Epithelial cell of esophagus (primary cell): ENCODE measurements at regions not wholly inside any gene's neighbourhood (a gene's known extent, or its start where the extent isn't known, plus 50 kb on each side); places are given as distances from the start of the nearest gene placed in this dataset.

ENCODE experiments used
- DNase-seq: peaks from one replicate; pipeline ENCODE4 v3.0.0; 2010; ENCODE audit warnings: low read depth
- H3K4me3 ChIP-seq: 2 replicates; pipeline ENCODE4 v1.5.1; 2011; ENCODE audit warnings: mild to moderate bottlenecking, low read length, control low read depth
- CTCF ChIP-seq: IDR thresholded peaks from 2 replicates; pipeline ENCODE4 v1.5.1; 2011; ENCODE audit warnings: low read depth, mild to moderate bottlenecking, low read length, control low read depth, inconsistent platforms; ENCODE audit not compliant: insufficient read depth; ENCODE audit errors: missing control alignments

GRCh38 chr20:24102290-24102689 lies 113.7 kb upstream of the GGTLC1 start:
- peak; percentile 35 for TF ChIP-seq CTCF
- peak; percentile 22 for DNase-seq
- H3K4me3 ChIP-seq = no peak overlapping the region

GRCh38 chr20:24100370-24101011 lies 111.9 kb upstream of the GGTLC1 start:
- TF ChIP-seq CTCF = peak; percentile 82
- DNase-seq = peak; percentile 78
- no peak overlapping the region for H3K4me3 ChIP-seq

- peak; percentile 85 for DNase-seq
- TF ChIP-seq CTCF = no peak
- no peak overlapping the region for H3K4me3 ChIP-seq
Measured at GRCh38 chr20:24098886-24099285, 110.3 kb upstream of the GGTLC1 start.

DNA sequence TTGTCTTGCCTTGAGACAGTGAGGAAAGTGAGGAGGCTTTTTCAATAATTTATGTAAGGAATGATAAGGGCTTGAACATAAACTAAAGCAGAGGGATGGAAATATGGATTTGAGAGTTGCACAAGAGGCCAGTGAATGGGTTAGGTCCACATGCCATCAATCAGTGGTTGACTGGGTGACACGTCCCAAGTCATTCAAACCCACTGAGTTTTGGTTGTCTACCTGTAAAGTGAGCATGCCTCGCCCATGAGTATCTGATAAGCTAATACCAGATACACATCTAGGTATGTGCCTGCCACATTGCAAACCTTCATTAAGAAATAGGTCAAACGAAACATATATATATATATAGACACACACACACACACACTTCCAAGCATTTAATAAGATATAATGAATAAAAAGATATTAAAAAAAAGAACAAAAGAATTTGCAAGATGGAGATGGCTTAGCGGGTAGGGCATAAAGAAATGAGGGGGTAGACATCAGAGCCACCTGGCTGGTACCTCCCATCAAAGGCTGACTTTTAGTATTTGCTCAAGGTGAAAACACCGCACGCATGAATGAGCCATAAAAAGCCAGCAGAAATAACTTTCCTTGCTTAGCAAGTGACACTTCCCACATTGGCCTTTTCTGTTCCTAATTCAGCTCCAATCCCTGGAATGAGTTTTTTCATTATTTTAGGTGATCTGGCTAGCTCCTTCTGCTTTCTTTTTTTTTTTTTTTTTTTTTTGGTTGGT lies 109.1 kb upstream of the GGTLC1 start:
- no peak for TF ChIP-seq CTCF
- DNase-seq = no peak
- H3K4me3 ChIP-seq = no peak overlapping the region

GRCh38 chr20:24096864-24097450 lies 108.4 kb upstream of the GGTLC1 start:
- H3K4me3 ChIP-seq = no peak overlapping the region
- TF ChIP-seq CTCF = no peak
- DNase-seq = no peak

DNA sequence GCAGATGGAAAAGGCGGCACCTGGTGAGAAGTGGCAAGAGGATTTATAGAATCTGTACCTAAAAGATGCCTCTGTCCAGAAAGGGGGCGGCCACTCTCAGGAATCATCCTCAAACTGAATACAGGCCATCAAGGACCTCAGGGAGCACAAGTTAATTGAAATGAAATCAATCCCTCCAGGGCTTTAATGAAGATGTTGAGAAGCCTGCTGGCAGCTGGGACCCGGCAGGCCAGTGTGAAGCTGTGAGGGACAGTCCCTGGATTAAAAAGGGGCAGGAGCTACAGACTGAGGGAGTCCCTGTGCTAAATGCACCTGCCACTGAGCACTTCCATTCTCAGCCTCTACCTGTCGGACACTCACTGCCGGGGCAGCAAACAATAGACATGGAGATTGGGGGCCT lies 107.7 kb upstream of the GGTLC1 start:
- DNase-seq = no peak
- TF ChIP-seq CTCF = no peak
- no peak overlapping the region for H3K4me3 ChIP-seq
